ENCODE measurements at regions not wholly inside any gene's neighbourhood (a gene's known extent, or its start where the extent isn't known, plus 50 kb on each side); places are given as distances from the start of the nearest gene placed in this dataset.

GRCh38 chr6:121828146-121828886 is 392.9 kb downstream of the GJA1 start:
- FAIRE-seq = no peak
- DNase-seq = peak; percentile 10 to 20
- 28 to 45% (median 40%) methylated on average over 5 of the region's 5 CpGs for WGBS, 3 donors

GRCh38 chr6:121830736-121831135 is 395.3 kb downstream of the GJA1 start:
- WGBS, 3 donors = 65 to 76% (median 72%) methylated on average over 1 of the region's 1 CpG
- no peaks in the 10 kb centered on the region for H3K4me1 ChIP-seq (ENCODE audit: control insufficient read depth in 3 of 3, insufficient read depth in 2 of 3, low read depth in 1 of 3, low read length in 2 of 3)
- no peaks in the 10 kb centered on the region for H3K36me3 ChIP-seq (ENCODE audit: control insufficient read depth in 3 of 3, insufficient read depth in 2 of 3, low read depth in 1 of 3, low read length in 3 of 3)
- H3K27me3 ChIP-seq (ENCODE audit: control insufficient read depth in 3 of 3, insufficient read depth in 3 of 3, low read length in 3 of 3) = no peaks in the 10 kb centered on the region
- DNase-seq (no peak), FAIRE-seq (no peak)
- no peaks in the 10 kb centered on the region for H3K9me3 ChIP-seq (ENCODE audit: control insufficient read depth in 2 of 2, insufficient read depth in 1 of 2, low read depth in 1 of 2, low read length in 1 of 2)
- no peak overlapping the region for H3K4me3 ChIP-seq (ENCODE audit: low read depth in 1 of 3, low read length in 3 of 3)
- no peak overlapping the region for H3K27ac ChIP-seq (ENCODE audit: low read depth in 1 of 3, low read length in 2 of 3)

More at GRCh38 chr6:121828146-121828886, 392.9 kb downstream of the GJA1 start:
- H3K27me3 ChIP-seq (ENCODE audit: control insufficient read depth in 3 of 3, insufficient read depth in 3 of 3, low read length in 3 of 3) = no peaks in the 10 kb centered on the region
- no peak overlapping the region for H3K4me3 ChIP-seq (ENCODE audit: low read depth in 1 of 3, low read length in 3 of 3)
- H3K4me1 ChIP-seq (ENCODE audit: control insufficient read depth in 3 of 3, insufficient read depth in 2 of 3, low read depth in 1 of 3, low read length in 2 of 3) = no peaks in the 10 kb centered on the region
- H3K27ac ChIP-seq (ENCODE audit: low read depth in 1 of 3, low read length in 2 of 3) = no peak overlapping the region
- H3K36me3 ChIP-seq (ENCODE audit: control insufficient read depth in 3 of 3, insufficient read depth in 2 of 3, low read depth in 1 of 3, low read length in 3 of 3) = no peaks in the 10 kb centered on the region
- H3K9me3 ChIP-seq (ENCODE audit: control insufficient read depth in 2 of 2, insufficient read depth in 1 of 2, low read depth in 1 of 2, low read length in 1 of 2) = no peaks in the 10 kb centered on the region

GRCh38 chr6:121835662-121836061 is 400.2 kb downstream of the GJA1 start:
- Histone ChIP-seq H3K27ac (ENCODE audit: low read depth in 1 of 3, low read length in 2 of 3) (no peak overlapping the region), H3K4me1 (ENCODE audit: control insufficient read depth in 3 of 3, insufficient read depth in 2 of 3, low read depth in 1 of 3, low read length in 2 of 3) (no peaks in the 10 kb centered on the region), H3K36me3 (ENCODE audit: control insufficient read depth in 3 of 3, insufficient read depth in 2 of 3, low read depth in 1 of 3, low read length in 3 of 3) (no peaks in the 10 kb centered on the region), H3K4me3 (ENCODE audit: low read depth in 1 of 3, low read length in 3 of 3) (no peak overlapping the region), H3K9me3 (ENCODE audit: control insufficient read depth in 2 of 2, insufficient read depth in 1 of 2, low read depth in 1 of 2, low read length in 1 of 2) (no peaks in the 10 kb centered on the region), H3K27me3 (ENCODE audit: control insufficient read depth in 3 of 3, insufficient read depth in 3 of 3, low read length in 3 of 3) (no peaks in the 10 kb centered on the region)
- WGBS, 3 donors = 83 to 96% (median 91%) methylated on average over 2 of the region's 2 CpGs
- FAIRE-seq (no peak), DNase-seq (no peak)

GRCh38 chr6:121837545-121838229 is 402.2 kb downstream of the GJA1 start:
- no peak for FAIRE-seq
- H3K27ac ChIP-seq (ENCODE audit: low read depth in 1 of 3, low read length in 2 of 3) = no peak overlapping the region
- H3K36me3 ChIP-seq (ENCODE audit: control insufficient read depth in 3 of 3, insufficient read depth in 2 of 3, low read depth in 1 of 3, low read length in 3 of 3) = no peaks in the 10 kb centered on the region
- H3K9me3 ChIP-seq (ENCODE audit: control insufficient read depth in 2 of 2, insufficient read depth in 1 of 2, low read depth in 1 of 2, low read length in 1 of 2) = no peaks in the 10 kb centered on the region
- no peak overlapping the region for H3K4me3 ChIP-seq (ENCODE audit: low read depth in 1 of 3, low read length in 3 of 3)
- DNase-seq = no peak
- 77 to 80% (median 80%) methylated on average over 4 of the region's 4 CpGs for whole genome bisulfite sequencing, 3 donors
- no peaks in the 10 kb centered on the region for H3K4me1 ChIP-seq (ENCODE audit: control insufficient read depth in 3 of 3, insufficient read depth in 2 of 3, low read depth in 1 of 3, low read length in 2 of 3)
- no peaks in the 10 kb centered on the region for H3K27me3 ChIP-seq (ENCODE audit: control insufficient read depth in 3 of 3, insufficient read depth in 3 of 3, low read length in 3 of 3)

- Histone ChIP-seq H3K27ac (ENCODE audit: low read depth in 1 of 3, low read length in 2 of 3) (no peak overlapping the region), H3K27me3 (ENCODE audit: control insufficient read depth in 3 of 3, insufficient read depth in 3 of 3, low read length in 3 of 3) (no peaks in the 10 kb centered on the region), H3K9me3 (ENCODE audit: control insufficient read depth in 2 of 2, insufficient read depth in 1 of 2, low read depth in 1 of 2, low read length in 1 of 2) (no peaks in the 10 kb centered on the region), H3K4me3 (ENCODE audit: low read depth in 1 of 3, low read length in 3 of 3) (no peak overlapping the region), H3K4me1 (ENCODE audit: control insufficient read depth in 3 of 3, insufficient read depth in 2 of 3, low read depth in 1 of 3, low read length in 2 of 3) (no peaks in the 10 kb centered on the region), H3K36me3 (ENCODE audit: control insufficient read depth in 3 of 3, insufficient read depth in 2 of 3, low read depth in 1 of 3, low read length in 3 of 3) (no peaks in the 10 kb centered on the region)
- WGBS, 3 donors = 93 to 96% (median 96%) methylated on average over 3 of the region's 3 CpGs
- no peak for FAIRE-seq
- DNase-seq = no peak
Measured at GRCh38 chr6:121838842-121839241, 403.4 kb downstream of the GJA1 start.

GRCh38 chr6:121839896-121840295 is 404.4 kb downstream of the GJA1 start:
- FAIRE-seq = no peak
- Histone ChIP-seq H3K27ac (ENCODE audit: low read depth in 1 of 3, low read length in 2 of 3) (no peak overlapping the region), H3K36me3 (ENCODE audit: control insufficient read depth in 3 of 3, insufficient read depth in 2 of 3, low read depth in 1 of 3, low read length in 3 of 3) (no peaks in the 10 kb centered on the region), H3K27me3 (ENCODE audit: control insufficient read depth in 3 of 3, insufficient read depth in 3 of 3, low read length in 3 of 3) (no peaks in the 10 kb centered on the region), H3K4me1 (ENCODE audit: control insufficient read depth in 3 of 3, insufficient read depth in 2 of 3, low read depth in 1 of 3, low read length in 2 of 3) (no peaks in the 10 kb centered on the region), H3K9me3 (ENCODE audit: control insufficient read depth in 2 of 2, insufficient read depth in 1 of 2, low read depth in 1 of 2, low read length in 1 of 2) (no peaks in the 10 kb centered on the region), H3K4me3 (ENCODE audit: low read depth in 1 of 3, low read length in 3 of 3) (no peak overlapping the region)
- 56 to 80% (median 71%) methylated on average over 1 of the region's 1 CpG for WGBS, 3 donors
- no peak for DNase-seq

- Histone ChIP-seq H3K27ac (ENCODE audit: low read depth in 1 of 3, low read length in 2 of 3) (no peak overlapping the region), H3K4me3 (ENCODE audit: low read depth in 1 of 3, low read length in 3 of 3) (no peak overlapping the region), H3K27me3 (ENCODE audit: control insufficient read depth in 3 of 3, insufficient read depth in 3 of 3, low read length in 3 of 3) (no peaks in the 10 kb centered on the region), H3K4me1 (ENCODE audit: control insufficient read depth in 3 of 3, insufficient read depth in 2 of 3, low read depth in 1 of 3, low read length in 2 of 3) (peaks cover 0 to 7% (median 0%) of the 10 kb centered on the region in 3 donors), H3K36me3 (ENCODE audit: control insufficient read depth in 3 of 3, insufficient read depth in 2 of 3, low read depth in 1 of 3, low read length in 3 of 3) (no peaks in the 10 kb centered on the region), H3K9me3 (ENCODE audit: control insufficient read depth in 2 of 2, insufficient read depth in 1 of 2, low read depth in 1 of 2, low read length in 1 of 2) (no peaks in the 10 kb centered on the region)
- WGBS, 3 donors = 77 to 86% (median 79%) methylated on average over 3 of the region's 3 CpGs
- FAIRE-seq (no peak), DNase-seq (no peak)
Measured at GRCh38 chr6:121844898-121845297, 409.5 kb downstream of the GJA1 start.

GRCh38 chr6:121847806-121848522 is 412.5 kb downstream of the GJA1 start:
- no peaks in the 10 kb centered on the region for H3K27me3 ChIP-seq (ENCODE audit: control insufficient read depth in 3 of 3, insufficient read depth in 3 of 3, low read length in 3 of 3)

More at GRCh38 chr6:121847806-121848522, 412.5 kb downstream of the GJA1 start:
- H3K4me1 ChIP-seq (ENCODE audit: control insufficient read depth in 3 of 3, insufficient read depth in 2 of 3, low read depth in 1 of 3, low read length in 2 of 3) = peaks cover 0 to 7% (median 0%) of the 10 kb centered on the region in 3 donors
- WGBS, 3 donors = 83 to 93% (median 92%) methylated on average over 4 of the region's 4 CpGs
- no peak overlapping the region for H3K4me3 ChIP-seq (ENCODE audit: low read depth in 1 of 3, low read length in 3 of 3)
- no peak overlapping the region for H3K27ac ChIP-seq (ENCODE audit: low read depth in 1 of 3, low read length in 2 of 3)
- no peaks in the 10 kb centered on the region for H3K36me3 ChIP-seq (ENCODE audit: control insufficient read depth in 3 of 3, insufficient read depth in 2 of 3, low read depth in 1 of 3, low read length in 3 of 3)
- FAIRE-seq (no peak), DNase-seq (no peak)
- no peaks in the 10 kb centered on the region for H3K9me3 ChIP-seq (ENCODE audit: control insufficient read depth in 2 of 2, insufficient read depth in 1 of 2, low read depth in 1 of 2, low read length in 1 of 2)

Measured in small intestine (tissue), 7 donors.